OCI-LY1 (cell line): ENCODE measurements at regions not wholly inside any gene's neighbourhood (a gene's known extent, or its start where the extent isn't known, plus 50 kb on each side); places are given as distances from the start of the nearest gene placed in this dataset.

Experiments
- H2AFZ ChIP-seq: fragments of 200-600 bp; sonication (generic), shearing (Covaris generic); 2 replicates; pipeline ENCODE4 v1.6.0; 2014; ENCODE audit warnings: antibody characterized with exemption, mild to moderate bottlenecking, low read length
- H3F3A ChIP-seq: fragments of 200-600 bp; sonication (generic), shearing (Covaris generic); 2 replicates; pipeline ENCODE4 v1.6.0; 2014; ENCODE audit warnings: mild to moderate bottlenecking, antibody characterized with exemption, low read length, moderate library complexity; ENCODE audit not compliant: insufficient read depth
- H3K27ac ChIP-seq: fragments of 200-600 bp; sonication (generic); 2 replicates; pipeline ENCODE4 v1.5.1; 2014; ENCODE audit warnings: low read length, mixed run types, mild to moderate bottlenecking, low read depth; ENCODE audit not compliant: poor library complexity, severe bottlenecking
- H3K27me3 ChIP-seq: fragments of 200-600 bp; sonication (generic); 2 replicates; pipeline ENCODE4 v1.6.0; 2014; ENCODE audit warnings: antibody characterized with exemption, mild to moderate bottlenecking, low read length, moderate library complexity; ENCODE audit not compliant: insufficient read depth
- H3K36me3 ChIP-seq: fragments of 200-600 bp; sonication (generic); 2 replicates; pipeline ENCODE4 v1.6.1; 2014; ENCODE audit warnings: mild to moderate bottlenecking, antibody characterized with exemption, low read length, moderate library complexity, mixed read lengths; ENCODE audit not compliant: insufficient read depth
- H3K4me1 ChIP-seq: fragments of 200-600 bp; sonication (generic); 2 replicates; pipeline ENCODE4 v1.5.1; 2014; ENCODE audit warnings: mild to moderate bottlenecking, low read length, moderate library complexity; ENCODE audit not compliant: insufficient read depth, severe bottlenecking
- H3K4me2 ChIP-seq: fragments of 200-600 bp; sonication (generic), shearing (Covaris generic); 2 replicates; pipeline ENCODE4 v1.6.1; 2014; ENCODE audit warnings: low read length
- H3K4me3 ChIP-seq: fragments of 200-600 bp; sonication (generic); 2 replicates; pipeline ENCODE4 v1.5.1; 2014; ENCODE audit warnings: low read length, low read depth, mild to moderate bottlenecking, mixed read lengths; ENCODE audit not compliant: poor library complexity, severe bottlenecking
- H3K79me2 ChIP-seq: fragments of 200-600 bp; shearing (Covaris generic); 2 replicates; pipeline ENCODE4 v1.6.1; 2016; ENCODE audit warnings: mixed run types, low read length, mixed read lengths; ENCODE audit not compliant: insufficient read depth
- H3K9ac ChIP-seq: fragments of 200-600 bp; sonication (generic), shearing (Covaris generic); 2 replicates; pipeline ENCODE4 v1.6.1; 2014; ENCODE audit warnings: mild to moderate bottlenecking, low read length, mixed read lengths
- H3K9me2 ChIP-seq: fragments of 200-600 bp; sonication (generic), shearing (Covaris generic); 2 replicates; pipeline ENCODE4 v1.6.1; 2014; ENCODE audit warnings: low read depth, mild to moderate bottlenecking, low read length, mixed read lengths
- H3K9me3 ChIP-seq: fragments of 200-600 bp; shearing (Covaris generic); 2 replicates; pipeline ENCODE4 v1.6.1; 2014; ENCODE audit warnings: low read length, mixed read lengths
- H4K20me1 ChIP-seq: fragments of 200-600 bp; sonication (generic), shearing (Covaris generic); 2 replicates; pipeline ENCODE4 v1.6.0; 2016; ENCODE audit warnings: mild to moderate bottlenecking, low read length; ENCODE audit not compliant: insufficient read depth
- EZH2 ChIP-seq: fragments of 200-600 bp; sonication (generic), shearing (Covaris generic); IDR thresholded peaks from 2 replicates; pipeline ENCODE4 v1.8.0; 2017; ENCODE audit warnings: borderline replicate concordance, mixed run types, mild to moderate bottlenecking, antibody characterized with exemption, low read length, moderate library complexity, mixed read lengths
- TF ChIP-seq, protein P1 (sequence below): fragments of 200-600 bp; sonication (generic), shearing (Covaris generic); IDR thresholded peaks from 2 replicates; pipeline ENCODE4 v1.5.1; 2017; ENCODE audit warnings: mild to moderate bottlenecking, antibody characterized with exemption, low read length, moderate library complexity, mixed read lengths

- Histone ChIP-seq H3K4me1 (no peaks in the 10 kb centered on the region), H4K20me1 (no peaks in the 10 kb centered on the region), H2AFZ (no peak overlapping the region), H3K36me3 (no peaks in the 10 kb centered on the region), H3K79me2 (no peaks in the 10 kb centered on the region), H3K4me3 (no peak overlapping the region), H3K9me3 (no peaks in the 10 kb centered on the region), H3K9me2 (no peaks in the 10 kb centered on the region), H3K9ac (no peak overlapping the region), H3K27me3 (no peaks in the 10 kb centered on the region), H3K27ac (no peak overlapping the region), H3F3A (no peaks in the 10 kb centered on the region), H3K4me2 (no peak overlapping the region)
- TF ChIP-seq, protein P1, sequence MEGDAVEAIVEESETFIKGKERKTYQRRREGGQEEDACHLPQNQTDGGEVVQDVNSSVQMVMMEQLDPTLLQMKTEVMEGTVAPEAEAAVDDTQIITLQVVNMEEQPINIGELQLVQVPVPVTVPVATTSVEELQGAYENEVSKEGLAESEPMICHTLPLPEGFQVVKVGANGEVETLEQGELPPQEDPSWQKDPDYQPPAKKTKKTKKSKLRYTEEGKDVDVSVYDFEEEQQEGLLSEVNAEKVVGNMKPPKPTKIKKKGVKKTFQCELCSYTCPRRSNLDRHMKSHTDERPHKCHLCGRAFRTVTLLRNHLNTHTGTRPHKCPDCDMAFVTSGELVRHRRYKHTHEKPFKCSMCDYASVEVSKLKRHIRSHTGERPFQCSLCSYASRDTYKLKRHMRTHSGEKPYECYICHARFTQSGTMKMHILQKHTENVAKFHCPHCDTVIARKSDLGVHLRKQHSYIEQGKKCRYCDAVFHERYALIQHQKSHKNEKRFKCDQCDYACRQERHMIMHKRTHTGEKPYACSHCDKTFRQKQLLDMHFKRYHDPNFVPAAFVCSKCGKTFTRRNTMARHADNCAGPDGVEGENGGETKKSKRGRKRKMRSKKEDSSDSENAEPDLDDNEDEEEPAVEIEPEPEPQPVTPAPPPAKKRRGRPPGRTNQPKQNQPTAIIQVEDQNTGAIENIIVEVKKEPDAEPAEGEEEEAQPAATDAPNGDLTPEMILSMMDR: no peak
- no peak for TF ChIP-seq EZH2
Measured at GRCh38 chr10:23630885-23631284, 192.0 kb downstream of the OTUD1 start.

GRCh38 chr10:23643111-23643780 is 204.4 kb downstream of the OTUD1 start:
- no peaks in the 10 kb centered on the region for H4K20me1 ChIP-seq
- no peaks in the 10 kb centered on the region for H3K9me2 ChIP-seq
- no peak overlapping the region for H3K27ac ChIP-seq
- no peaks in the 10 kb centered on the region for H3K4me1 ChIP-seq
- TF ChIP-seq, protein P1: no peak
- TF ChIP-seq EZH2: no peak
- no peak overlapping the region for H3K9ac ChIP-seq
- no peaks in the 10 kb centered on the region for H3K9me3 ChIP-seq
- no peak overlapping the region for H3K4me3 ChIP-seq
- no peaks in the 10 kb centered on the region for H3K79me2 ChIP-seq
- no peak overlapping the region for H3K4me2 ChIP-seq
- no peak overlapping the region for H2AFZ ChIP-seq
- H3F3A ChIP-seq: no peaks in the 10 kb centered on the region
- H3K36me3 ChIP-seq: no peaks in the 10 kb centered on the region
- H3K27me3 ChIP-seq: no peaks in the 10 kb centered on the region

GRCh38 chr10:23648618-23649017 is 209.7 kb downstream of the OTUD1 start:
- no peak overlapping the region for H3K27ac ChIP-seq
- no peaks in the 10 kb centered on the region for H3K36me3 ChIP-seq
- no peaks in the 10 kb centered on the region for H3K9me2 ChIP-seq
- TF ChIP-seq, protein P1: no peak
- TF ChIP-seq EZH2: no peak
- H3K9me3 ChIP-seq: no peaks in the 10 kb centered on the region
- H3K27me3 ChIP-seq: no peaks in the 10 kb centered on the region
- H3K9ac ChIP-seq: no peak overlapping the region
- no peaks in the 10 kb centered on the region for H4K20me1 ChIP-seq
- H3K79me2 ChIP-seq: no peaks in the 10 kb centered on the region
- no peak overlapping the region for H3K4me3 ChIP-seq
- H2AFZ ChIP-seq: no peak overlapping the region
- H3F3A ChIP-seq: no peaks in the 10 kb centered on the region
- no peaks in the 10 kb centered on the region for H3K4me1 ChIP-seq
- H3K4me2 ChIP-seq: no peak overlapping the region
